PC-9 (cell line): ENCODE measurements at regions not wholly inside any gene's neighbourhood (a gene's known extent, or its start where the extent isn't known, plus 50 kb on each side); places are given as distances from the start of the nearest gene placed in this dataset.

Experiments used
- EZH2 ChIP-seq: fragments of 200-600 bp; sonication (generic); IDR thresholded peaks from 2 replicates; pipeline ENCODE4 v1.8.0; 2017; ENCODE audit warnings: antibody characterized with exemption, low read depth
- TF ChIP-seq, protein P1 (sequence below): fragments of 200-600 bp; sonication (generic); conservative IDR thresholded peaks from 2 replicates; pipeline ENCODE4 v1.6.1; 2017; ENCODE audit warnings: mixed run types, antibody characterized with exemption, mild to moderate bottlenecking, moderate library complexity

DNA sequence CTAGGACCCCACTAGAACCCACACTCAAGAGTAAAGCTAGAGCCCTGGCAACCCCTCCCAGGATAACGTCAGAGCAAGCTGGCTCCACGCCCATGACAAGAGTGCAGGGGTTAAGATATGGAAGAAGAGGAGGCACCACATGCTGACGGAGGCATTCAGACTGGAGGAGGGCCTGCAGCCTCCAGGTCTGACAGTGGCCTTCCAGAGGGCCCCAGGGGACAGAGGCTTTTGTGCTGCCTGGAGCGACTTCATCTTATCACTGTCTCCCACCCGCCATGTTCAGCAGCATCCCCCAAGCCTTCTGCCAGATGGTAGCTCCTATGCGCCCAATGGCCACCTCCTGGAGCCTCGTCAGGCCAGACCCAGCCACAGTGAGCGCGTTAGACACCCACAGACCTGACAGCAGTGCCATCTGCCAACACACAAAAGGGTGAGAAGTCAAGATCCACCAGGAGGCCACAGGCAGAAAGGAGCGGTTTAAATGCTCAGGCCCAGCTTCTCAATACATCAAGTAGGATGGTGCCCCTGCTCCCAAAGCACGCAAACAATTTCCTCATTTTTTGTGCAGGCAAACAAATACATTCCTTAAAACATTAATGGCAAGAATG, 65.8 kb downstream of the C5orf15 start:
- TF ChIP-seq EZH2 = no peak
- TF ChIP-seq, protein P1, sequence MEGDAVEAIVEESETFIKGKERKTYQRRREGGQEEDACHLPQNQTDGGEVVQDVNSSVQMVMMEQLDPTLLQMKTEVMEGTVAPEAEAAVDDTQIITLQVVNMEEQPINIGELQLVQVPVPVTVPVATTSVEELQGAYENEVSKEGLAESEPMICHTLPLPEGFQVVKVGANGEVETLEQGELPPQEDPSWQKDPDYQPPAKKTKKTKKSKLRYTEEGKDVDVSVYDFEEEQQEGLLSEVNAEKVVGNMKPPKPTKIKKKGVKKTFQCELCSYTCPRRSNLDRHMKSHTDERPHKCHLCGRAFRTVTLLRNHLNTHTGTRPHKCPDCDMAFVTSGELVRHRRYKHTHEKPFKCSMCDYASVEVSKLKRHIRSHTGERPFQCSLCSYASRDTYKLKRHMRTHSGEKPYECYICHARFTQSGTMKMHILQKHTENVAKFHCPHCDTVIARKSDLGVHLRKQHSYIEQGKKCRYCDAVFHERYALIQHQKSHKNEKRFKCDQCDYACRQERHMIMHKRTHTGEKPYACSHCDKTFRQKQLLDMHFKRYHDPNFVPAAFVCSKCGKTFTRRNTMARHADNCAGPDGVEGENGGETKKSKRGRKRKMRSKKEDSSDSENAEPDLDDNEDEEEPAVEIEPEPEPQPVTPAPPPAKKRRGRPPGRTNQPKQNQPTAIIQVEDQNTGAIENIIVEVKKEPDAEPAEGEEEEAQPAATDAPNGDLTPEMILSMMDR = no peak
